Activated CD8-positive, alpha-beta T cell treated with anti-CD3 and anti-CD28 coated beads for 36 hours (primary cell): ENCODE measurements at regions not wholly inside any gene's neighbourhood (a gene's known extent, or its start where the extent isn't known, plus 50 kb on each side); places are given as distances from the start of the nearest gene placed in this dataset.

Source experiments
- ATAC-seq: fragments of 200-7000 bp; cut with Tn5 transposase; one replicate; pipeline ENCODE4 v1.10.0; 2021; ENCODE audit warnings: mild to moderate bottlenecking, moderate library complexity
- CTCF ChIA-PET: fragments of 350-600 bp; sonication (Branson Sonifier 250); formaldehyde crosslinking; loops from one replicate; lab custom pipeline; 2021; ENCODE audit warnings: antibody characterized with exemption; lab: Charles Lee
- POLR2A ChIA-PET: fragments of 350-600 bp; sonication (Branson Sonifier 250); formaldehyde crosslinking; loops from one replicate; lab custom pipeline; 2021; ENCODE audit warnings: antibody characterized with exemption; lab: Charles Lee
- DNase-seq: peaks from one replicate; pipeline ENCODE4 v3.0.0-alpha.2; 2020
- H3K27ac Mint-ChIP-seq: one replicate; pipeline ENCODE4 v1.8.0; 2021; ENCODE audit warnings: mild to moderate bottlenecking, mixed read lengths
- H3K27me3 Mint-ChIP-seq: one replicate; pipeline ENCODE4 v1.8.0; 2021; ENCODE audit warnings: mixed read lengths
- H3K36me3 Mint-ChIP-seq: one replicate; pipeline ENCODE4 v1.8.0; 2021; ENCODE audit warnings: low read depth, mixed read lengths
- H3K4me1 Mint-ChIP-seq: one replicate; pipeline ENCODE4 v1.8.0; 2021; ENCODE audit warnings: low read depth, mixed read lengths
- H3K4me3 Mint-ChIP-seq: one replicate; pipeline ENCODE4 v1.8.0; 2021; ENCODE audit warnings: mild to moderate bottlenecking, moderate library complexity, mixed read lengths
- H3K9me3 Mint-ChIP-seq: one replicate; pipeline ENCODE4 v1.8.0; 2021; ENCODE audit warnings: mixed read lengths
- intact Hi-C: fragments of 100-400 bp; cut with micrococcal nuclease; formaldehyde crosslinking; loops from one replicate; pipeline ENCODE4 v1.10.0; 2022
- TF ChIP-seq, protein P1 (sequence below): fragments of 200-600 bp; IDR thresholded peaks from one replicate; pipeline ENCODE4 v1.8.0; 2022; ENCODE audit warnings: antibody characterized with exemption, mild to moderate bottlenecking

DNA sequence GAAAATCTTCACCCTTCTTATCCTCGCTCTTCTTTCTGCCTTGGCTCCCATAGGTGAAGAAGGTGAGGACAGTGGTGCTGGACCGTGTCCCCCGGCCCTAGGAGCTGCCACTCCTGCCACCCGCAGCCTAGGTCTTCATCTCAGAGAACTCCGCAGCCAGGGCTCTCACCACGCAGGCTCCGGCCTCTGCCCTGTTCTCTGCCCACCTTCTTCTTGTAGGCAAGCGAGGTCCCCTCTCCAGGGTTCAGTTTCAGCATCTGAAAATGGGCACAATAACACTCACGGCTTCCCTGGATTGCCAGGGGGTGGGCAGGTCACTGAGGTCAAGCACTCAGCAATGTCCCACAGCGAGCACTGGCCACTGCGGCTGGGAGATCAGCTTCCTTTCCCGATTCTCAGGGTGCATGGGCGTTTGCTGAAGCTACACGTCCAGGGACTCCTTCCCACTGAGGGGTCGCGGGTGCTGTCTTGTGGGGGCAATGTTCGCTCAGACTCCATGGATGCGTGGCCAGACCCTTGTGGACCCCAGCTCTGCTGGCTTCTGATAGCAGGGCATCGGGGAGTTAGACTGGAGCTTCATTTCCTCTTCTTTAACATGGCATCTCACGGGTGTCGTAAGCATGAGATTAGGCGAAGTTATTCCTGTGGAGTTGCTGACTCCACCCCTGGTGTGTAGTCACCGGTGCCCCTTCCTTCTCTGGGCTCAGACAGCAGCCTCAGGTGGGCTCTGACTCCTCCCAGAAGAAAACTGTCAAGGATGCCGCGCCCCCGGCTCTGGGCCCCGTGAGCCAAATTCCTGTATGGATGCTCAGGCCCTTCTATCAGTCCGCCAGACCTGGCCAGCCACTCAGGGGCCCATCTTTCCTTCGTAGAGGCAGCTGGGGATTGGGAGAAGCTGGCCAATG is 145.1 kb upstream of the IRX2 start:
- ATAC-seq (no peak), DNase-seq (no peak)
- ChIA-PET CTCF (no interaction called here), POLR2A (no interaction called here)
- TF ChIP-seq, protein P1, sequence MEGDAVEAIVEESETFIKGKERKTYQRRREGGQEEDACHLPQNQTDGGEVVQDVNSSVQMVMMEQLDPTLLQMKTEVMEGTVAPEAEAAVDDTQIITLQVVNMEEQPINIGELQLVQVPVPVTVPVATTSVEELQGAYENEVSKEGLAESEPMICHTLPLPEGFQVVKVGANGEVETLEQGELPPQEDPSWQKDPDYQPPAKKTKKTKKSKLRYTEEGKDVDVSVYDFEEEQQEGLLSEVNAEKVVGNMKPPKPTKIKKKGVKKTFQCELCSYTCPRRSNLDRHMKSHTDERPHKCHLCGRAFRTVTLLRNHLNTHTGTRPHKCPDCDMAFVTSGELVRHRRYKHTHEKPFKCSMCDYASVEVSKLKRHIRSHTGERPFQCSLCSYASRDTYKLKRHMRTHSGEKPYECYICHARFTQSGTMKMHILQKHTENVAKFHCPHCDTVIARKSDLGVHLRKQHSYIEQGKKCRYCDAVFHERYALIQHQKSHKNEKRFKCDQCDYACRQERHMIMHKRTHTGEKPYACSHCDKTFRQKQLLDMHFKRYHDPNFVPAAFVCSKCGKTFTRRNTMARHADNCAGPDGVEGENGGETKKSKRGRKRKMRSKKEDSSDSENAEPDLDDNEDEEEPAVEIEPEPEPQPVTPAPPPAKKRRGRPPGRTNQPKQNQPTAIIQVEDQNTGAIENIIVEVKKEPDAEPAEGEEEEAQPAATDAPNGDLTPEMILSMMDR: no peak
- intact Hi-C loops: no loop called here
- Mint-ChIP-seq H3K4me3 (no peak overlapping the region), H3K27me3 (no peaks in the 10 kb centered on the region), H3K27ac (no peak overlapping the region), H3K9me3 (no peaks in the 10 kb centered on the region), H3K36me3 (no peaks in the 10 kb centered on the region), H3K4me1 (no peaks in the 10 kb centered on the region)

DNA sequence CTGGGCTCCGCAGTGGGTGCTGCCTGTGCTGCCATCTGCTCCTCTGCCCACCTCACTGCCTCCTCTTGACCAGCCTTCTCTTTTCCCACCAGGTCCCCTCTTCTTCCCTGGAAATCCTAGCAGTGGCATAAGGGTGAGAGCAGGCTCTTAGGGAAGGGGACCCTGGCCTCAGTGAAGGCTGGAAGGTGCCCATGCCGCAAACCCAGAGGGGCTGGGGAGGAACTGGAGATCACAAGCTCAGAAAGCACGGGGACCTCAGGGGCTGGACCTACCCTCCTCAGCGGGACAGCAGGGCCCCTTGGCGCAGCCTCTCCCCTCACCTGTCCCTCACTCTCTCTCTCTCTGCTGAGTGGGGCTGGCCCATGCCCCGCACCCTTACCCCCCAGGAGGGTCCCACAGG is 144.4 kb upstream of the IRX2 start:
- intact Hi-C loops: no loop called here
- POLR2A ChIA-PET: no interaction called here
- ATAC-seq (no peak), DNase-seq (no peak)
- TF ChIP-seq, protein P1: no peak
- CTCF ChIA-PET: no interaction called here
- no peaks in the 10 kb centered on the region for H3K4me1 Mint-ChIP-seq
- no peaks in the 10 kb centered on the region for H3K27me3 Mint-ChIP-seq
- no peaks in the 10 kb centered on the region for H3K36me3 Mint-ChIP-seq
- H3K4me3 Mint-ChIP-seq: no peak overlapping the region
- H3K9me3 Mint-ChIP-seq: peaks cover under 1% of the 10 kb centered on the region
- no peak overlapping the region for H3K27ac Mint-ChIP-seq

DNA sequence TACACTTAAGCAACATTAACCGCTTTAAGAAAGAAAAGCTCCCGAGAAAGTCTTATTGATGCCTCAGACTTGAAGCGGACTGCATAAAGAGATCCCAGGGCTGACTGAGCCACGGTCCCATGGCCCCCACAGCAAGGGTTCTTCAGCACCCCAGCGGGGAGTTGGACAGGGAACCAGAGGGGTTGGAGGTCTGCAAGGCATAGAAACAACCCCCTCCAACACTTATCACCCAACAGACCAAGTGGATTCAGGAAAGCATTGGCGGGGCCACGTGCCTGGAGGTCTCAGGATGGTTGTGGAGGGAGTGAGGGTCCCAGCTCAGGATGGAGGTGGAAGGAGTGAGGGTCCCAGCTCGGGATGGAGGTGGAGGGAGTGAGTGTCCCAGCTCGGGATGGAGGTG is 143.7 kb upstream of the IRX2 start:
- ChIA-PET POLR2A (no interaction called here), CTCF (no interaction called here)
- intact Hi-C loops: no loop called here
- Mint-ChIP-seq H3K27me3 (no peaks in the 10 kb centered on the region), H3K36me3 (no peaks in the 10 kb centered on the region), H3K4me3 (no peak overlapping the region), H3K4me1 (no peaks in the 10 kb centered on the region), H3K9me3 (peaks cover 4% of the 10 kb centered on the region), H3K27ac (no peak overlapping the region)
- no peak for ATAC-seq
- DNase-seq: no peak
- TF ChIP-seq, protein P1: no peak

DNA sequence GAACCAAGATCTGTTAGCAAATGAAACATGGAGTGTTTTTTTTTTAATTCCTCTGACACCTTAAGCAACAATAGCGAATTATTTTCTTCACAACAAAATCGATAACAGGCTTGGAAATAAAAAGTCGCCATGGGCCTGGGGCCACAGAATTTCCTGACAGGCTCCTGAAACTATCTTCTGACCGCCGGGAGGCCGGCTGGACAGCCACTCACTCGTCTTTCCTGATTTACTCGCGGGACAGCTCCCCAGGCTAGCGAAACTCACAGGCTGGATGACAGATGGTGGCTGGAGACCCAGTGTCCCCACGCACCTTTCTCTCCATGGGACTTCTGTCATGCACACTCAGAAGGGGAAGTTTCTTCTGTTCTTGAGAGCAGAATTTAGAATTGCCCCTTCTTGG is 143.3 kb upstream of the IRX2 start:
- TF ChIP-seq, protein P1: no peak
- POLR2A ChIA-PET: no interaction called here
- ATAC-seq (no peak), DNase-seq (no peak)
- Mint-ChIP-seq H3K4me1 (no peaks in the 10 kb centered on the region), H3K9me3 (peaks cover 4% of the 10 kb centered on the region), H3K27me3 (no peaks in the 10 kb centered on the region), H3K36me3 (no peaks in the 10 kb centered on the region), H3K4me3 (no peak overlapping the region), H3K27ac (no peak overlapping the region)
- CTCF ChIA-PET: no interaction called here
- intact Hi-C loops: no loop called here

DNA sequence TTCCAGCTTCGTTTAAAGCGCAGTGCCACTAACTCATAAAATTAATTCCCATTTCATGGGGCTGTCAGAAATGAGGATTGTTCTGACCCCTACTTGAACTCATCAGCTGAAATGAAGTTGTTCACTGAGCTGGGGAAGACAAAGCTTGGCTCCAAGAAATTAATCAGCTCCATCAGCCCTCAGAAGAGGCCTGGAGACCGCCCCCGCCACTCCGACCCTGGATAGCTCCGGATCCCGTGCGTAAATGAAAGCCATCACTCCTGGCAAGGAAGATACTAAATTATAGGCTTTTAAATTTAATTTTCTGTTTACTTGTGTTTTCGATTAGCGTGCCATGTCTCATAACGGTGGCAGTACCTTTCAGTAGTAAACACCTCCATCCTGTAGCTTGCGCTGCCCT is 142.8 kb upstream of the IRX2 start:
- intact Hi-C loops: no loop called here
- Mint-ChIP-seq H3K36me3 (no peaks in the 10 kb centered on the region), H3K4me3 (no peak overlapping the region), H3K9me3 (peaks cover 4% of the 10 kb centered on the region), H3K4me1 (no peaks in the 10 kb centered on the region), H3K27ac (no peak overlapping the region), H3K27me3 (no peaks in the 10 kb centered on the region)
- POLR2A ChIA-PET: no interaction called here
- TF ChIP-seq, protein P1: no peak
- ATAC-seq: no peak
- no peak for DNase-seq
- CTCF ChIA-PET: no interaction called here
